MM.1S (cell line): ENCODE measurements at regions not wholly inside any gene's neighbourhood (a gene's known extent, or its start where the extent isn't known, plus 50 kb on each side); places are given as distances from the start of the nearest gene placed in this dataset.

Source experiments
- DNase-seq: peaks from one replicate; pipeline ENCODE4 v3.0.0-alpha.2; 2015
- H2AFZ ChIP-seq: fragments of 300-600 bp; sonication (generic); 2 replicates; pipeline ENCODE4 v1.6.0; 2016; ENCODE audit warnings: antibody characterized with exemption, low read length
- H3F3A ChIP-seq: fragments of 300-600 bp; sonication (generic); 2 replicates; pipeline ENCODE4 v1.6.1; 2016; ENCODE audit warnings: mild to moderate bottlenecking, antibody characterized with exemption, low read length, moderate library complexity, mixed read lengths; ENCODE audit not compliant: insufficient read depth
- H3K27ac ChIP-seq: fragments of 300-600 bp; sonication (generic); 2 replicates; pipeline ENCODE4 v1.5.1; 2016; ENCODE audit warnings: mild to moderate bottlenecking, low read length
- H3K27me3 ChIP-seq: fragments of 300-600 bp; sonication (generic); replicated peaks from 2 replicates; pipeline ENCODE4 v1.6.0; 2016; ENCODE audit warnings: low read length; ENCODE audit not compliant: insufficient read depth
- H3K36me3 ChIP-seq: fragments of 300-600 bp; sonication (generic); replicated peaks from 2 replicates; pipeline ENCODE4 v1.6.1; 2016; ENCODE audit warnings: mild to moderate bottlenecking, low read length, mixed read lengths; ENCODE audit not compliant: insufficient read depth
- H3K4me1 ChIP-seq: fragments of 300-600 bp; sonication (generic); 2 replicates; pipeline ENCODE4 v1.6.1; 2016; ENCODE audit warnings: low read length, mixed read lengths
- H3K4me2 ChIP-seq: fragments of 300-600 bp; sonication (generic); 2 replicates; pipeline ENCODE4 v1.6.0; 2016; ENCODE audit warnings: low read depth, low read length
- H3K4me3 ChIP-seq: fragments of 300-600 bp; sonication (generic); 2 replicates; pipeline ENCODE4 v1.5.1; 2016; ENCODE audit warnings: low read length, mixed read lengths
- H3K79me2 ChIP-seq: fragments of 300-600 bp; sonication (generic); 2 replicates; pipeline ENCODE4 v1.6.1; 2016; ENCODE audit warnings: mixed run types, low read length, mixed read lengths
- H3K9ac ChIP-seq: fragments of 300-600 bp; sonication (generic); 2 replicates; pipeline ENCODE4 v1.6.1; 2016; ENCODE audit warnings: low read length, mixed read lengths
- H3K9me2 ChIP-seq: fragments of 300-600 bp; sonication (generic); replicated peaks from 2 replicates; pipeline ENCODE4 v1.6.1; 2016; ENCODE audit warnings: mild to moderate bottlenecking, low read length, mixed read lengths; ENCODE audit not compliant: insufficient read depth
- H3K9me3 ChIP-seq: fragments of 300-600 bp; sonication (generic); replicated peaks from 2 replicates; pipeline ENCODE4 v1.6.1; 2016; ENCODE audit warnings: mild to moderate bottlenecking, low read length, mixed read lengths; ENCODE audit not compliant: insufficient read depth
- H4K20me1 ChIP-seq: fragments of 300-600 bp; sonication (generic); 2 replicates; pipeline ENCODE4 v1.6.1; 2016; ENCODE audit warnings: mild to moderate bottlenecking, low read length, moderate library complexity, mixed read lengths; ENCODE audit not compliant: insufficient read depth
- EZH2 ChIP-seq: fragments of 300-600 bp; sonication (generic); optimal IDR thresholded peaks from 2 replicates; pipeline ENCODE3; 2017; ENCODE audit warnings: low read depth, mild to moderate bottlenecking, antibody characterized with exemption, low read length, mixed read lengths
- EZH2phosphoT487 ChIP-seq: fragments of 300-600 bp; sonication (generic); IDR thresholded peaks from 2 replicates; pipeline ENCODE4 v1.6.1; 2018; ENCODE audit warnings: antibody characterized with exemption, low read length
- TF ChIP-seq, protein P1 (sequence below): fragments of 300-600 bp; sonication (generic); IDR thresholded peaks from 2 replicates; pipeline ENCODE4 v1.5.1; 2016; ENCODE audit warnings: antibody characterized with exemption, low read length, mixed read lengths

DNA sequence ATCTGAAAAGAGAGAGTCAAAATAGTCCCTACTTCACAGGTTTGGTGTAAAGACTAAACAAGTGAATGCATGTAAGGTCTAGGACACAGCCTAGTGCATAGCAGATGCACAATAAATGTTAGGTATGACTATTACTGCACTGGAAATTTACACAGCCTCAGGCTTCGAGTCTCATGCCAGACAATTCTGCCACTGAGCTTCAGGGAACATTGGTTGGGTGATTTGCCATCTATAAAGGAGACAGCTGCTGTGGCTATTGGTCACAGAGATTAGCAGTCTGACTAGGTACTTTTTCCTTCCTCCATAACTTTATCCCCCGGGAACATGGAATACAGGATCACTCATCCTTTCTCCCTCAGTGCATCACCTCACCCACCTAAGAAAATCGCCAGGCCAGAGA, 89.2 kb downstream of the FAM124B start:
- Histone ChIP-seq H3K36me3 (no peaks in the 10 kb centered on the region), H3K4me1 (peaks cover 8% of the 10 kb centered on the region), H3K9me2 (no peaks in the 10 kb centered on the region), H3K4me2 (no peak overlapping the region), H3K4me3 (no peak overlapping the region), H3K27ac (no peak overlapping the region), H3K79me2 (no peaks in the 10 kb centered on the region), H3F3A (no peaks in the 10 kb centered on the region), H3K9me3 (no peaks in the 10 kb centered on the region), H4K20me1 (no peaks in the 10 kb centered on the region), H2AFZ (no peak overlapping the region), H3K27me3 (no peaks in the 10 kb centered on the region), H3K9ac (no peak overlapping the region)
- no peak for DNase-seq
- TF ChIP-seq, protein P1, sequence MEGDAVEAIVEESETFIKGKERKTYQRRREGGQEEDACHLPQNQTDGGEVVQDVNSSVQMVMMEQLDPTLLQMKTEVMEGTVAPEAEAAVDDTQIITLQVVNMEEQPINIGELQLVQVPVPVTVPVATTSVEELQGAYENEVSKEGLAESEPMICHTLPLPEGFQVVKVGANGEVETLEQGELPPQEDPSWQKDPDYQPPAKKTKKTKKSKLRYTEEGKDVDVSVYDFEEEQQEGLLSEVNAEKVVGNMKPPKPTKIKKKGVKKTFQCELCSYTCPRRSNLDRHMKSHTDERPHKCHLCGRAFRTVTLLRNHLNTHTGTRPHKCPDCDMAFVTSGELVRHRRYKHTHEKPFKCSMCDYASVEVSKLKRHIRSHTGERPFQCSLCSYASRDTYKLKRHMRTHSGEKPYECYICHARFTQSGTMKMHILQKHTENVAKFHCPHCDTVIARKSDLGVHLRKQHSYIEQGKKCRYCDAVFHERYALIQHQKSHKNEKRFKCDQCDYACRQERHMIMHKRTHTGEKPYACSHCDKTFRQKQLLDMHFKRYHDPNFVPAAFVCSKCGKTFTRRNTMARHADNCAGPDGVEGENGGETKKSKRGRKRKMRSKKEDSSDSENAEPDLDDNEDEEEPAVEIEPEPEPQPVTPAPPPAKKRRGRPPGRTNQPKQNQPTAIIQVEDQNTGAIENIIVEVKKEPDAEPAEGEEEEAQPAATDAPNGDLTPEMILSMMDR, result no peak
- no peak for TF ChIP-seq EZH2
- TF ChIP-seq EZH2phosphoT487, result no peak

- Histone ChIP-seq H3K4me3 (no peak overlapping the region), H3K9me2 (no peaks in the 10 kb centered on the region), H3K27ac (no peak overlapping the region), H3K36me3 (no peaks in the 10 kb centered on the region), H3K79me2 (no peaks in the 10 kb centered on the region), H4K20me1 (no peaks in the 10 kb centered on the region), H2AFZ (no peak overlapping the region), H3K27me3 (no peaks in the 10 kb centered on the region), H3K9me3 (no peaks in the 10 kb centered on the region), H3F3A (no peaks in the 10 kb centered on the region), H3K4me1 (peaks cover 8% of the 10 kb centered on the region), H3K4me2 (no peak overlapping the region), H3K9ac (no peak overlapping the region)
- DNase-seq, result no peak
- no peak for TF ChIP-seq EZH2phosphoT487
- no peak for TF ChIP-seq EZH2
- TF ChIP-seq, protein P1, result no peak
These were observed 90.8 kb downstream of the FAM124B start for GRCh38 chr2:224310943-224311625.

- Histone ChIP-seq H3K4me2 (no peak overlapping the region), H4K20me1 (no peaks in the 10 kb centered on the region), H3K9me3 (no peaks in the 10 kb centered on the region), H3K27me3 (no peaks in the 10 kb centered on the region), H3K79me2 (no peaks in the 10 kb centered on the region), H3K4me3 (no peak overlapping the region), H2AFZ (no peak overlapping the region), H3K9me2 (no peaks in the 10 kb centered on the region), H3K36me3 (no peaks in the 10 kb centered on the region), H3F3A (no peaks in the 10 kb centered on the region), H3K27ac (no peak overlapping the region), H3K9ac (no peak overlapping the region), H3K4me1 (peaks cover 8% of the 10 kb centered on the region)
- TF ChIP-seq, protein P1, result no peak
- TF ChIP-seq EZH2phosphoT487 (no peak), EZH2 (no peak)
- DNase-seq, result no peak
These were observed 92.7 kb downstream of the FAM124B start for GRCh38 chr2:224309176-224309575.
